ENCODE measurements at regions not wholly inside any gene's neighbourhood (a gene's known extent, or its start where the extent isn't known, plus 50 kb on each side); places are given as distances from the start of the nearest gene placed in this dataset.
"Not testable (repeated sequence)": the region's sequence is repeated elsewhere in the genome, so short reads cannot be mapped to it uniquely, and the experiment has no call there.

GRCh38 chr16:59859676-59860402 is 1125.7 kb upstream of the GOT2 start:
- DNase-seq (ENCODE audit: low read depth in 2 of 2): no peak
- TF ChIP-seq CTCF (IDR thresholded peaks at IDR 0.05; ENCODE audit: low read depth, low read length): no peak
- no peak overlapping the region for H3K4me3 ChIP-seq (replicated peaks in 1 of 2; ENCODE audit: low read depth in 2 of 2, low read length in 2 of 2)

GRCh38 chr16:59854846-59855439 is 1120.8 kb upstream of the GOT2 start:
- DNase-seq (ENCODE audit: low read depth in 2 of 2): no peak
- no peak for TF ChIP-seq CTCF (IDR thresholded peaks at IDR 0.05; ENCODE audit: low read depth, low read length)
- H3K4me3 ChIP-seq (replicated peaks in 1 of 2; ENCODE audit: low read depth in 2 of 2, low read length in 2 of 2): no peak overlapping the region

GRCh38 chr16:59849716-59850115 is 1115.6 kb upstream of the GOT2 start:
- TF ChIP-seq CTCF (IDR thresholded peaks at IDR 0.05; ENCODE audit: low read depth, low read length): no peak
- H3K4me3 ChIP-seq (replicated peaks in 1 of 2; ENCODE audit: low read depth in 2 of 2, low read length in 2 of 2): no peak overlapping the region
- no peak for DNase-seq (ENCODE audit: low read depth in 2 of 2)

- no peak for TF ChIP-seq CTCF (IDR thresholded peaks at IDR 0.05; ENCODE audit: low read depth, low read length)
- H3K4me3 ChIP-seq (replicated peaks in 1 of 2; ENCODE audit: low read depth in 2 of 2, low read length in 2 of 2): no peak overlapping the region
- DNase-seq (ENCODE audit: low read depth in 2 of 2): peak in 1 of 2 donors; percentile 5
Observed at GRCh38 chr16:59848296-59848695, 1114.2 kb upstream of the GOT2 start.

- H3K4me3 ChIP-seq (replicated peaks in 1 of 2; ENCODE audit: low read depth in 2 of 2, low read length in 2 of 2): no peak overlapping the region
- no peak for TF ChIP-seq CTCF (IDR thresholded peaks at IDR 0.05; ENCODE audit: low read depth, low read length)
- no peak for DNase-seq (ENCODE audit: low read depth in 2 of 2)
Observed at GRCh38 chr16:59840169-59840568, 1106.1 kb upstream of the GOT2 start.

- no peak for TF ChIP-seq CTCF (IDR thresholded peaks at IDR 0.05; ENCODE audit: low read depth, low read length)
- DNase-seq (ENCODE audit: low read depth in 2 of 2): no peak
- H3K4me3 ChIP-seq (replicated peaks in 1 of 2; ENCODE audit: low read depth in 2 of 2, low read length in 2 of 2): no peak overlapping the region
Observed at GRCh38 chr16:59826767-59827166, 1092.7 kb upstream of the GOT2 start.

- not testable (repeated sequence) for H3K4me3 ChIP-seq (replicated peaks in 1 of 2; ENCODE audit: low read depth in 2 of 2, low read length in 2 of 2); DNase-seq (ENCODE audit: low read depth in 2 of 2)
Observed at GRCh38 chr16:59809488-59809887, 1075.4 kb upstream of the GOT2 start.
